Stomach (tissue), 8 donors: ENCODE measurements at regions not wholly inside any gene's neighbourhood (a gene's known extent, or its start where the extent isn't known, plus 50 kb on each side); places are given as distances from the start of the nearest gene placed in this dataset.
"Not testable (repeated sequence)": the region's sequence is repeated elsewhere in the genome, so short reads cannot be mapped to it uniquely, and the experiment has no call there.

Source experiments
- DNase-seq, 2 donors: peaks; one replicate each; pipeline versions ENCODE4 v3.0.0 to v3.0.0-alpha.2; 2013 to 2019
- H3K27ac ChIP-seq, 5 donors: fragments of 200-600 bp in 4 of 5; sonication (generic) in 4 of 5; one replicate each; pipeline ENCODE4 v1.5.1; 2013 to 2019; ENCODE audit warnings: mild to moderate bottlenecking in 1 of 5, moderate library complexity in 1 of 5
- H3K27me3 ChIP-seq, 3 donors: fragments of 200-600 bp; sonication (generic); one replicate each; pipeline ENCODE4 v1.5.1; 2017 to 2019; ENCODE audit warnings: mixed run types in 1 of 3
- H3K36me3 ChIP-seq, 4 donors: fragments of 200-600 bp; sonication (generic); 1 replicate in 3 of 4; 2 replicates in 1 of 4; pipeline ENCODE4 v1.5.1; 2016 to 2019
- H3K4me1 ChIP-seq, 4 donors: fragments of 200-600 bp; sonication (generic); one replicate each; pipeline ENCODE4 v1.5.1; 2016 to 2019
- H3K4me3 ChIP-seq, 4 donors: fragments of 200-600 bp; sonication (generic) in 3 of 4; one replicate each; pipeline ENCODE4 v1.5.1; 2016 to 2019; ENCODE audit warnings: mild to moderate bottlenecking in 1 of 4
- H3K9me3 ChIP-seq, 4 donors: fragments of 200-600 bp; sonication (generic); one replicate each; pipeline ENCODE4 v1.5.1; 2016 to 2019
- CTCF ChIP-seq, 7 experiments: fragments of 450-650 bp in 4 of 7; fragments of 200-600 bp in 3 of 7; sonication (generic) in 3 of 7; IDR thresholded peaks; one replicate each; pipeline ENCODE4 v1.5.1; 2016 to 2019; ENCODE audit warnings: antibody characterized with exemption in 7 of 7, control low read depth in 2 of 7, mild to moderate bottlenecking in 1 of 7
- EP300 ChIP-seq: sonication (generic); formaldehyde crosslinking; IDR thresholded peaks from one replicate; pipeline ENCODE4 v1.6.1; 2017; ENCODE audit warnings: antibody characterized with exemption
- POLR2A ChIP-seq, 4 donors: fragments of 450-650 bp; IDR thresholded peaks; one replicate each; pipeline ENCODE4 v1.6.1; 2016; ENCODE audit warnings: antibody characterized with exemption in 4 of 4, control low read depth in 2 of 4, mild to moderate bottlenecking in 1 of 4, moderate library complexity in 1 of 4
- POLR2AphosphoS5 ChIP-seq, 3 donors: sonication (generic); formaldehyde crosslinking; IDR thresholded peaks; one replicate each; pipeline ENCODE4 v1.6.1; 2016; ENCODE audit warnings: antibody characterized with exemption in 3 of 3
- WGBS, 5 donors: extraction: QIAGEN DNeasy Blood & Tissue Kit in 3 of 5; methylation state at CpG; one replicate each; pipeline versions ENCODE4 v1.1.5 to v1.1.7; 2013 to 2018; 5-methylcytosine and 5-hydroxymethylcytosine counted together
- intact Hi-C: fragments of 100-400 bp; cut with DNase I; formaldehyde crosslinking; loops from one replicate; pipeline ENCODE4 v1.15.1; 2023; ENCODE audit warnings: low total_unique reads
- donor health status: healthy with polysubstance abuse.
- donor health status: Bipolar disorder and iron deficiency.
- donor health status: healthy.

GRCh38 chr7:66523409-66523808 is 105.3 kb upstream of the KCTD7 start:
- H3K27me3 ChIP-seq: no peaks in the 10 kb centered on the region
- H3K36me3 ChIP-seq: peaks cover 0 to 7% (median 3%) of the 10 kb centered on the region in 4 donors
- no peaks in the 10 kb centered on the region for H3K9me3 ChIP-seq
- WGBS, 5 donors: 52 to 59% (median 58%) methylated on average over 6 of the region's 6 CpGs
- TF ChIP-seq EP300 (no peak), POLR2A (IDR thresholded peaks at IDR 0.05) (no peak), POLR2AphosphoS5 (IDR thresholded peaks at IDR 0.05) (no peak), CTCF (IDR thresholded peaks at IDR 0.05) (no peak)
- intact Hi-C loops: no loop called here
- DNase-seq: no peak
- no peaks in the 10 kb centered on the region for H3K4me1 ChIP-seq
- no peak overlapping the region for H3K4me3 ChIP-seq
- H3K27ac ChIP-seq: no peak overlapping the region

GRCh38 chr7:66524738-66525137 is 103.9 kb upstream of the KCTD7 start:
- intact Hi-C loops: no loop called here
- Histone ChIP-seq H3K4me3 (no peak overlapping the region), H3K27ac (no peak overlapping the region), H3K27me3 (no peaks in the 10 kb centered on the region), H3K9me3 (no peaks in the 10 kb centered on the region), H3K4me1 (no peaks in the 10 kb centered on the region), H3K36me3 (peaks cover 0 to 19% (median 10%) of the 10 kb centered on the region in 4 donors)
- no peak for DNase-seq
- 79 to 93% (median 85%) methylated on average over 4 to 5 of the region's 5 CpGs for WGBS, 5 donors
- TF ChIP-seq POLR2A (IDR thresholded peaks at IDR 0.05) (no peak), POLR2AphosphoS5 (IDR thresholded peaks at IDR 0.05) (no peak), CTCF (IDR thresholded peaks at IDR 0.05) (no peak), EP300 (no peak)

GRCh38 chr7:66526782-66527181 is 101.9 kb upstream of the KCTD7 start:
- H3K4me1 ChIP-seq, H3K27me3 ChIP-seq, H3K9me3 ChIP-seq, H3K4me3 ChIP-seq, intact Hi-C loops, H3K27ac ChIP-seq, DNase-seq: not testable (repeated sequence)
- peaks cover 0 to 36% (median 24%) of the 10 kb centered on the region in 4 donors for H3K36me3 ChIP-seq
- WGBS, 5 donors: 97 to 99% (median 98%) methylated on average over 4 of the region's 4 CpGs

GRCh38 chr7:66528652-66529051 is 100.0 kb upstream of the KCTD7 start:
- no peak for DNase-seq
- H3K36me3 ChIP-seq: peaks cover 0 to 36% (median 24%) of the 10 kb centered on the region in 4 donors
- 87 to 97% (median 96%) methylated on average over 3 of the region's 3 CpGs for WGBS, 5 donors
- intact Hi-C loops: no loop called here
- no peak overlapping the region for H3K4me3 ChIP-seq
- no peaks in the 10 kb centered on the region for H3K4me1 ChIP-seq
- no peak overlapping the region for H3K27ac ChIP-seq
- TF ChIP-seq EP300: no peak
- TF ChIP-seq CTCF (IDR thresholded peaks at IDR 0.05): no peak
- no peak for TF ChIP-seq POLR2AphosphoS5 (IDR thresholded peaks at IDR 0.05)
- TF ChIP-seq POLR2A (IDR thresholded peaks at IDR 0.05): no peak
- H3K9me3 ChIP-seq: no peaks in the 10 kb centered on the region
- H3K27me3 ChIP-seq: no peaks in the 10 kb centered on the region

- WGBS, 5 donors: 78 to 85% (median 85%) methylated on average over 16 of the region's 16 CpGs
- TF ChIP-seq POLR2AphosphoS5 (IDR thresholded peaks at IDR 0.05): no peak
- TF ChIP-seq CTCF (IDR thresholded peaks at IDR 0.05): no peak
- no peak for TF ChIP-seq POLR2A (IDR thresholded peaks at IDR 0.05)
- TF ChIP-seq EP300: no peak
- DNase-seq: no peak
- no peaks in the 10 kb centered on the region for H3K4me1 ChIP-seq
- no peak overlapping the region for H3K4me3 ChIP-seq
- intact Hi-C loops: no loop called here
- peaks cover 0 to 36% (median 24%) of the 10 kb centered on the region in 4 donors for H3K36me3 ChIP-seq
- H3K9me3 ChIP-seq: no peaks in the 10 kb centered on the region
- H3K27ac ChIP-seq: no peak overlapping the region
- no peaks in the 10 kb centered on the region for H3K27me3 ChIP-seq
These were observed 98.6 kb upstream of the KCTD7 start for GRCh38 chr7:66529883-66530610.
